Parathyroid adenoma (tissue), 2 donors: ENCODE measurements at regions not wholly inside any gene's neighbourhood (a gene's known extent, or its start where the extent isn't known, plus 50 kb on each side); places are given as distances from the start of the nearest gene placed in this dataset.

Source experiments
- H2AFZ ChIP-seq: fragments of 300-600 bp; sonication (generic); one replicate; pipeline ENCODE4 v1.7.0; 2017; ENCODE audit warnings: antibody characterized with exemption, mild to moderate bottlenecking
- H3K27ac ChIP-seq: fragments of 300-600 bp; sonication (generic); one replicate; pipeline ENCODE4 v1.7.0; 2017
- H3K27me3 ChIP-seq: fragments of 300-600 bp; sonication (generic); one replicate; pipeline ENCODE4 v1.7.0; 2017; ENCODE audit warnings: low read length; ENCODE audit not compliant: control insufficient read depth, insufficient read depth
- H3K36me3 ChIP-seq: fragments of 300-600 bp; sonication (generic); one replicate; pipeline ENCODE4 v1.7.0; 2017; ENCODE audit warnings: low read length; ENCODE audit not compliant: control insufficient read depth, insufficient read depth
- H3K4me1 ChIP-seq: fragments of 300-600 bp; sonication (generic); one replicate; pipeline ENCODE4 v1.7.0; 2017; ENCODE audit warnings: control low read depth
- H3K4me2 ChIP-seq: fragments of 300-600 bp; sonication (generic); one replicate; pipeline ENCODE4 v1.7.0; 2017; ENCODE audit warnings: low read length
- H3K4me3 ChIP-seq: fragments of 300-600 bp; sonication (generic); one replicate; pipeline ENCODE4 v1.7.0; 2017; ENCODE audit warnings: low read depth, low read length
- H3K79me2 ChIP-seq: fragments of 300-600 bp; sonication (generic); one replicate; pipeline ENCODE4 v1.7.0; 2017; ENCODE audit warnings: control low read depth
- H3K9ac ChIP-seq: fragments of 300-600 bp; sonication (generic); one replicate; pipeline ENCODE4 v1.7.0; 2017; ENCODE audit warnings: mild to moderate bottlenecking
- H3K9me3 ChIP-seq: fragments of 300-600 bp; sonication (generic); one replicate; pipeline ENCODE4 v1.7.0; 2017; ENCODE audit warnings: low read length; ENCODE audit not compliant: control insufficient read depth
- TF ChIP-seq, protein P1 (sequence below): fragments of 300-600 bp; sonication (generic); IDR thresholded peaks from one replicate; pipeline ENCODE4 v1.7.0; 2017; ENCODE audit warnings: antibody characterized with exemption, mild to moderate bottlenecking
- donor health status: primary hyperparathyroidism.

- H3K4me2 ChIP-seq, result no peak overlapping the region
- H3K27me3 ChIP-seq, result no peaks in the 10 kb centered on the region
- H3K36me3 ChIP-seq, result no peaks in the 10 kb centered on the region
- H3K4me3 ChIP-seq, result no peak overlapping the region
- TF ChIP-seq, protein P1, sequence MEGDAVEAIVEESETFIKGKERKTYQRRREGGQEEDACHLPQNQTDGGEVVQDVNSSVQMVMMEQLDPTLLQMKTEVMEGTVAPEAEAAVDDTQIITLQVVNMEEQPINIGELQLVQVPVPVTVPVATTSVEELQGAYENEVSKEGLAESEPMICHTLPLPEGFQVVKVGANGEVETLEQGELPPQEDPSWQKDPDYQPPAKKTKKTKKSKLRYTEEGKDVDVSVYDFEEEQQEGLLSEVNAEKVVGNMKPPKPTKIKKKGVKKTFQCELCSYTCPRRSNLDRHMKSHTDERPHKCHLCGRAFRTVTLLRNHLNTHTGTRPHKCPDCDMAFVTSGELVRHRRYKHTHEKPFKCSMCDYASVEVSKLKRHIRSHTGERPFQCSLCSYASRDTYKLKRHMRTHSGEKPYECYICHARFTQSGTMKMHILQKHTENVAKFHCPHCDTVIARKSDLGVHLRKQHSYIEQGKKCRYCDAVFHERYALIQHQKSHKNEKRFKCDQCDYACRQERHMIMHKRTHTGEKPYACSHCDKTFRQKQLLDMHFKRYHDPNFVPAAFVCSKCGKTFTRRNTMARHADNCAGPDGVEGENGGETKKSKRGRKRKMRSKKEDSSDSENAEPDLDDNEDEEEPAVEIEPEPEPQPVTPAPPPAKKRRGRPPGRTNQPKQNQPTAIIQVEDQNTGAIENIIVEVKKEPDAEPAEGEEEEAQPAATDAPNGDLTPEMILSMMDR, result no peak
- H3K27ac ChIP-seq, result no peak overlapping the region
- no peaks in the 10 kb centered on the region for H3K79me2 ChIP-seq
- no peak overlapping the region for H2AFZ ChIP-seq
- no peak overlapping the region for H3K9ac ChIP-seq
- no peaks in the 10 kb centered on the region for H3K4me1 ChIP-seq
- no peaks in the 10 kb centered on the region for H3K9me3 ChIP-seq
Measured at GRCh38 chr1:191025896-191026642, 548.4 kb upstream of the BRINP3 start.

DNA sequence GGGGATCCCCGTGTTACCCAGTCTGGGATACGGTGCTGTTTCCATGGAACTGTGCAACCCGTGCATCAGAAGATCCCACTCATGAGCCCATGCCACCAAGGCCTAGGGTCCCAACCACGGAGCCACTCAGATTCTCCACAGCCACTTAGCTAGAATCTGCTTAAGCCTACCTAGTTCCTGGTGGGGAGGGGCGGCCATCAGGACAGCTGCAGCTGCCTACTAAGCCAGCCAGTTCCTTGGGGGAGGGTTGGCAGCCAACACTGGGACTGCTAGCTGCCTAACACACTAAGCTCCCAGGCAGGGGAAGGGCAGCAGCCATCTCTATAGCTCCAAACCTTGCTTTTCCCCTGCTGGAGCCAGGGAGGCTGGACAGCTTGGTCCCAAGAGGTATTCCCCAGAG is 549.2 kb upstream of the BRINP3 start:
- H3K27me3 ChIP-seq, result no peaks in the 10 kb centered on the region
- no peaks in the 10 kb centered on the region for H3K79me2 ChIP-seq
- H3K4me1 ChIP-seq, result no peaks in the 10 kb centered on the region
- H3K4me2 ChIP-seq, result no peak overlapping the region
- H3K27ac ChIP-seq, result no peak overlapping the region
- no peak overlapping the region for H3K4me3 ChIP-seq
- H3K9me3 ChIP-seq, result no peaks in the 10 kb centered on the region
- no peak overlapping the region for H2AFZ ChIP-seq
- TF ChIP-seq, protein P1, result no peak
- H3K9ac ChIP-seq, result no peak overlapping the region
- no peaks in the 10 kb centered on the region for H3K36me3 ChIP-seq

- H3K4me1 ChIP-seq, result no peaks in the 10 kb centered on the region
Measured at GRCh38 chr1:191034132-191034531, 556.5 kb upstream of the BRINP3 start.

DNA sequence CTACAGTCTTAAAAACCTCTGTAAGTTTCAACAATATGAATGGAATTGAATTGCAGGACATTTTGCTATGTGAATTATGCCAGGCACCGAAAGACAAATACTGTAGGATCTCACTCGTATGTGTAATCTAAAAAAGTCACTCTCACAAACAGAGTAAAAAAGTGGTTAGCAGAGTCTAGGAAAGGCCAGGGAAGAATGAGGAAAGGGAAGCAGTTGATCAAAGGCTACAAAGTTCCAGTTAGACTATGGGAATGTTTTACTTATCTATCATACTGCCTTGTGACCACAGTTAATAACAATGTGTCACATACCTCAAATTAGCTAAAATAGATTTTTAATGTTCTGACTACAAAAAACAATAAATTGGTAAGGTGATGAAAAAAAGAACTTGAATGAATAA is 565.4 kb upstream of the BRINP3 start:
- H3K27ac ChIP-seq, result no peak overlapping the region
- H3K9ac ChIP-seq, result no peak overlapping the region
- no peaks in the 10 kb centered on the region for H3K27me3 ChIP-seq
- no peak overlapping the region for H2AFZ ChIP-seq
- H3K4me3 ChIP-seq, result no peak overlapping the region
- no peaks in the 10 kb centered on the region for H3K36me3 ChIP-seq
- TF ChIP-seq, protein P1, result no peak
- H3K4me1 ChIP-seq, result no peaks in the 10 kb centered on the region
- no peak overlapping the region for H3K4me2 ChIP-seq
- no peaks in the 10 kb centered on the region for H3K79me2 ChIP-seq
- no peaks in the 10 kb centered on the region for H3K9me3 ChIP-seq

More at GRCh38 chr1:191034132-191034531, 556.5 kb upstream of the BRINP3 start:
- H3K27me3 ChIP-seq, result no peaks in the 10 kb centered on the region
- no peak overlapping the region for H3K4me3 ChIP-seq
- H3K9ac ChIP-seq, result no peak overlapping the region
- no peaks in the 10 kb centered on the region for H3K79me2 ChIP-seq
- H3K4me2 ChIP-seq, result no peak overlapping the region
- TF ChIP-seq, protein P1, result no peak
- no peak overlapping the region for H3K27ac ChIP-seq
- no peak overlapping the region for H2AFZ ChIP-seq
- H3K9me3 ChIP-seq, result no peaks in the 10 kb centered on the region
- no peaks in the 10 kb centered on the region for H3K36me3 ChIP-seq

DNA sequence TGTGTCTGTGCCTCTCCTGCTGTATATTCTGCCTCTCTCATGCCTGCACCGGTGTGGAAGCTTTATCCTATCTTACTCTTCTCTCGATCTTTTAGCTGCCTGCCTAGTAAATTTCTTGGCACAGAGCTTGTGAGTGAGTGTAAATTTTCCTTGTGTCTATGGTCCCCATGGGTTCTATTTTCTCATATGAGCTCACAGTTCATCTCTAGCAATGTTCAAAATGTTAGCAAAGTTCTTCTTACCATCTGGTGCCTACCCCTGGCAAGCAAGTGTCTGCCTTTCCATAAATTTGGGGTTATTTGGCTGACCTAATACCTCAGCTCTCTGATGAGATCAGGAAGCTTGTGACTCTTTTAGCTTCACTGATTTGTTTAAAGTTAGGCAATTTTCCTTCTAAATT is 572.1 kb upstream of the BRINP3 start:
- TF ChIP-seq, protein P1, result no peak
- Histone ChIP-seq H3K79me2 (no peaks in the 10 kb centered on the region), H3K4me3 (no peak overlapping the region)

More for the DNA sequence above, 572.1 kb upstream of the BRINP3 start:
- Histone ChIP-seq H3K4me2 (no peak overlapping the region), H3K9me3 (no peaks in the 10 kb centered on the region), H2AFZ (no peak overlapping the region), H3K9ac (no peak overlapping the region), H3K4me1 (no peaks in the 10 kb centered on the region), H3K27me3 (no peaks in the 10 kb centered on the region), H3K27ac (no peak overlapping the region), H3K36me3 (no peaks in the 10 kb centered on the region)
